HCT116 (cell line): ENCODE measurements at regions not wholly inside any gene's neighbourhood (a gene's known extent, or its start where the extent isn't known, plus 50 kb on each side); places are given as distances from the start of the nearest gene placed in this dataset.

Source experiments
- ATAC-seq: fragments of 200-7000 bp; cut with Tn5 transposase; 2 replicates; pipeline ENCODE4 v1.9.1; 2020; ENCODE audit warnings: mild to moderate bottlenecking, moderate library complexity
- BruUV-seq: library from RNA; stranded (reverse); fragments of 400-500 nt; replicated peaks from 2 replicates; lab custom pipeline; 2021; lab: Mats Ljungman, UMichigan
- CTCF ChIA-PET: fragments of 300-600 bp; sonication (Branson Sonifier 250); formaldehyde crosslinking; loops from one replicate; lab custom pipeline; 2021; ENCODE audit warnings: antibody characterized with exemption; lab: Charles Lee
- POLR2A ChIA-PET: fragments of 300-600, 350-600 bp; sonication (Branson Sonifier 250); formaldehyde crosslinking; loops from one replicate; lab custom pipeline; 2021; ENCODE audit warnings: antibody characterized with exemption; lab: Charles Lee
- RAD21 ChIA-PET, 2 experiments: fragments of 300-600 bp; sonication (Branson Sonifier 250); formaldehyde crosslinking; loops; one replicate each; lab custom pipeline; 2023; ENCODE audit warnings: low total read pairs in 2 of 2; ENCODE audit not compliant: uncharacterized antibody in 2 of 2, unreplicated experiment in 2 of 2, low non-redundant PET in 1 of 2; lab: Charles Lee
- DNase-seq: peaks from one replicate; pipeline ENCODE4 v3.0.0-alpha.2; 2010; ENCODE audit warnings: low read depth, low spot score
- H2AFZ ChIP-seq: fragments of 200-600 bp; shearing (Covaris generic), sonication (generic); 2 replicates; pipeline ENCODE4 v1.6.1; 2017; ENCODE audit warnings: low read depth, mixed run types, mixed read lengths, antibody characterized with exemption, low read length; ENCODE audit not compliant: poor library complexity, severe bottlenecking
- H3K27ac ChIP-seq: 2 replicates; pipeline ENCODE4 v1.5.1; 2012; ENCODE audit warnings: low read depth, low read length
- H3K27me3 ChIP-seq: fragments of 200-600 bp; sonication (generic); 2 replicates; pipeline ENCODE4 v1.6.1; 2016; ENCODE audit warnings: mixed run types, low read length, mixed read lengths; ENCODE audit not compliant: insufficient read depth
- H3K36me3 ChIP-seq, 2 experiments: fragments of 200-500 bp in 1 of 2; fragments of 200-600 bp in 1 of 2; sonication (Bioruptor generic) in 1 of 2; sonication (generic) in 1 of 2; 2 replicates each; pipeline versions ENCODE4 v1.5.1 to v1.6.1; 2014 to 2016; ENCODE audit warnings: low read length in 2 of 2, inconsistent platforms in 1 of 2, mixed read lengths in 1 of 2, mixed run types in 1 of 2; ENCODE audit not compliant: insufficient read depth in 2 of 2, control insufficient read depth in 1 of 2
- H3K4me1 ChIP-seq, 2 experiments: fragments of 200-600 bp in 1 of 2; sonication (generic) in 1 of 2; 2 replicates each; pipeline versions ENCODE4 v1.5.1 to v1.6.1; 2012 to 2017; ENCODE audit warnings: low read length in 2 of 2, inconsistent platforms in 1 of 2, mild to moderate bottlenecking in 1 of 2, mixed read lengths in 1 of 2, mixed run types in 1 of 2, moderate library complexity in 1 of 2; ENCODE audit not compliant: insufficient read depth in 2 of 2, control insufficient read depth in 1 of 2
- H3K4me2 ChIP-seq: fragments of 200-600 bp; sonication (generic); 2 replicates; pipeline ENCODE4 v1.6.1; 2017; ENCODE audit warnings: mixed run types, low read length, mixed read lengths
- H3K4me3 ChIP-seq, 2 experiments: fragments of 200-600 bp in 1 of 2; sonication (generic) in 1 of 2; replicated peaks in 1 of 2; 2 replicates each; pipeline ENCODE4 v1.5.1; 2011 to 2016; ENCODE audit warnings: low read length in 2 of 2, control low read depth in 1 of 2, low read depth in 1 of 2, mild to moderate bottlenecking in 1 of 2, mixed read lengths in 1 of 2, mixed run types in 1 of 2
- H3K79me2 ChIP-seq: fragments of 200-600 bp; sonication (generic); 2 replicates; pipeline ENCODE4 v1.6.1; 2017; ENCODE audit warnings: mild to moderate bottlenecking, mixed run types, low read length, moderate library complexity, mixed read lengths; ENCODE audit not compliant: insufficient read depth
- H3K9ac ChIP-seq: fragments of 200-600 bp; sonication (generic); 2 replicates; pipeline ENCODE4 v1.6.1; 2016; ENCODE audit warnings: low read length, mixed read lengths
- H3K9me2 ChIP-seq: fragments of 200-600 bp; sonication (generic), shearing (Covaris generic); 2 replicates; pipeline ENCODE4 v1.6.1; 2017; ENCODE audit warnings: mixed run types, mild to moderate bottlenecking, moderate library complexity; ENCODE audit not compliant: insufficient read depth
- H3K9me3 ChIP-seq, 2 experiments: fragments of 200-500 bp in 1 of 2; fragments of 200-600 bp in 1 of 2; sonication (Bioruptor generic) in 1 of 2; sonication (generic) in 1 of 2; 2 replicates each; pipeline ENCODE4 v1.6.1; 2014 to 2017; ENCODE audit warnings: low read length in 2 of 2, mixed read lengths in 2 of 2, inconsistent platforms in 1 of 2, low read depth in 1 of 2, mild to moderate bottlenecking in 1 of 2, mixed run types in 1 of 2, moderate library complexity in 1 of 2; ENCODE audit not compliant: control insufficient read depth in 1 of 2, insufficient read depth in 1 of 2
- H4K20me1 ChIP-seq: fragments of 200-600 bp; sonication (generic), shearing (Covaris generic); 2 replicates; pipeline ENCODE4 v1.6.1; 2017; ENCODE audit warnings: mixed run types, mild to moderate bottlenecking, moderate library complexity; ENCODE audit not compliant: insufficient read depth
- CBX3 ChIP-seq: IDR thresholded peaks from 2 replicates; pipeline ENCODE4 v1.6.1; 2012; ENCODE audit warnings: low read depth
- CEBPB ChIP-seq: IDR thresholded peaks from 2 replicates; pipeline ENCODE4 v1.6.1; 2012; ENCODE audit warnings: low read depth
- EGR1 ChIP-seq: IDR thresholded peaks from 2 replicates; pipeline ENCODE4 v1.6.1; 2012; ENCODE audit warnings: low read depth
- ELF1 ChIP-seq: IDR thresholded peaks from 2 replicates; pipeline ENCODE4 v1.6.1; 2012; ENCODE audit warnings: low read depth, borderline replicate concordance
- FOSL1 ChIP-seq: IDR thresholded peaks from 2 replicates; pipeline ENCODE4 v1.6.1; 2012; ENCODE audit warnings: low read depth
- POLR2A ChIP-seq: IDR thresholded peaks from 2 replicates; pipeline ENCODE4 v1.7.0; 2011; ENCODE audit warnings: borderline replicate concordance; ENCODE audit not compliant: insufficient read depth, insufficient read length; ENCODE audit errors: extremely low read depth
- RAD21 ChIP-seq: IDR thresholded peaks from 2 replicates; pipeline ENCODE4 v1.6.1; 2012; ENCODE audit warnings: low read depth, mild to moderate bottlenecking
- SP1 ChIP-seq: IDR thresholded peaks from 2 replicates; pipeline ENCODE4 v1.6.1; 2012; ENCODE audit warnings: low read depth
- SRF ChIP-seq: IDR thresholded peaks from 2 replicates; pipeline ENCODE4 v1.6.1; 2012; ENCODE audit warnings: low read depth
- TCF7L2 ChIP-seq: IDR thresholded peaks from 2 replicates; pipeline ENCODE4 v1.7.0; 2011; ENCODE audit warnings: borderline replicate concordance, inconsistent platforms; ENCODE audit not compliant: insufficient read depth, insufficient read length; ENCODE audit errors: extremely low read depth
- YY1 ChIP-seq: IDR thresholded peaks from 2 replicates; pipeline ENCODE4 v1.6.1; 2011; ENCODE audit warnings: low read length, low read depth, moderate library complexity, mild to moderate bottlenecking; ENCODE audit not compliant: insufficient replicate concordance; ENCODE audit errors: extremely low read depth
- ZFX ChIP-seq: fragments of 450-650 bp; IDR thresholded peaks from 2 replicates; pipeline ENCODE4 v1.6.1; 2017
- intact Hi-C: fragments of 100-400 bp; cut with micrococcal nuclease; formaldehyde crosslinking; loops from 2 replicates; pipeline ENCODE4 v1.10.0; 2022
- TF ChIP-seq, protein P1 (sequence below): IDR thresholded peaks from 2 replicates; pipeline ENCODE4 v1.6.1; 2011; ENCODE audit warnings: mild to moderate bottlenecking, low read length, moderate library complexity; ENCODE audit not compliant: insufficient replicate concordance; ENCODE audit errors: extremely low read depth

DNA sequence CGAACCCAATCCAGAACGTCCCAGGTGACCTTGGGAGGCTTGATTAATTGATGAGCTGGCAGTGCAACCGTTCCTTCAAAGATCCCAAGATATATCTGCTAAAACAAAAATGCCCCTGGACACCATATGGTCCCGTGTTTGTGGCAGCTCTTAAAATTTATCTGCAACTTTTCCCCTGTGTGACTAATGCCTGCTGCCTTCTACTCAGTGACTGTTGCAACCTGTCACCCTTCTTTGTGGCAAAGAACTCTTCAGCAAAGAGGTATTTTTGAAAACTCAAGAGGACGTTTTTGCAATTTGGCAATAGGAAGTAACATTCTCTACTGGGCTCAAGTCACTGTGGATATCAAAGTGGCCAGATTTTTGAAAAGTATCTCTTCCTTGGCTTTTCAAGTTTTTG is 75.8 kb upstream of the SOD3 start:
- TF ChIP-seq, protein P1, sequence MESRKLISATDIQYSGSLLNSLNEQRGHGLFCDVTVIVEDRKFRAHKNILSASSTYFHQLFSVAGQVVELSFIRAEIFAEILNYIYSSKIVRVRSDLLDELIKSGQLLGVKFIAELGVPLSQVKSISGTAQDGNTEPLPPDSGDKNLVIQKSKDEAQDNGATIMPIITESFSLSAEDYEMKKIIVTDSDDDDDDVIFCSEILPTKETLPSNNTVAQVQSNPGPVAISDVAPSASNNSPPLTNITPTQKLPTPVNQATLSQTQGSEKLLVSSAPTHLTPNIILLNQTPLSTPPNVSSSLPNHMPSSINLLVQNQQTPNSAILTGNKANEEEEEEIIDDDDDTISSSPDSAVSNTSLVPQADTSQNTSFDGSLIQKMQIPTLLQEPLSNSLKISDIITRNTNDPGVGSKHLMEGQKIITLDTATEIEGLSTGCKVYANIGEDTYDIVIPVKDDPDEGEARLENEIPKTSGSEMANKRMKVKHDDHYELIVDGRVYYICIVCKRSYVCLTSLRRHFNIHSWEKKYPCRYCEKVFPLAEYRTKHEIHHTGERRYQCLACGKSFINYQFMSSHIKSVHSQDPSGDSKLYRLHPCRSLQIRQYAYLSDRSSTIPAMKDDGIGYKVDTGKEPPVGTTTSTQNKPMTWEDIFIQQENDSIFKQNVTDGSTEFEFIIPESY = no peak
- TF ChIP-seq CBX3 (no peak), SRF (no peak), CEBPB (no peak), SP1 (no peak)
- ChIA-PET RAD21 (no interaction called here), CTCF (no interaction called here), POLR2A (no interaction called here)
- H3K9ac ChIP-seq = no peak overlapping the region
- no TSS peak for BruUV-seq
- intact Hi-C loops = no loop called here
- no peaks in the 10 kb centered on the region for H3K4me1 ChIP-seq
- H3K79me2 ChIP-seq = no peaks in the 10 kb centered on the region
- H3K4me3 ChIP-seq = no peak overlapping the region
- H3K9me2 ChIP-seq = no peaks in the 10 kb centered on the region
- H3K27ac ChIP-seq = no peak overlapping the region
- H3K27me3 ChIP-seq = no peaks in the 10 kb centered on the region
- H3K4me2 ChIP-seq = no peak overlapping the region
- H3K9me3 ChIP-seq = no peaks in the 10 kb centered on the region
- no peaks in the 10 kb centered on the region for H4K20me1 ChIP-seq
- no peak for ATAC-seq
- no peak overlapping the region for H2AFZ ChIP-seq
- no peaks in the 10 kb centered on the region for H3K36me3 ChIP-seq
- no peak for DNase-seq

DNA sequence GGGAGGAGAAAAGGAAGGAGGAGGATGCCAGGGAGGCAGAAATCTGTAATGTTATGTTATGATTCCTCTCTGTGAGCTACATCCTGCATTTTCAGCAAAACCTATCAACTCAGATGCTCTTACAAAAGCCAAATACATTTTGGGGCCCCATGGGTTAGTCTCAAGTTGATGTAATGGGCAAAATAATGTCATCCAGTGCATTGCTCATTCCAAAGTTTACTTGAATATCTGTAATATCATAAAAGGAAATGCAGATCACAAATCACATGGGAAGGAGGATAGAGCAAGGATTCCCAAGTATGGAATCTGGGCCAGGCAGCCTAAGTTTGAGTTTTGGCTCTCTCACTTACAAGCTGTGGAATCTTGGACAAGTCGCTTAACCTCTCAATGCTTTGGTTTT is 74.9 kb upstream of the SOD3 start:
- no peaks in the 10 kb centered on the region for H3K79me2 ChIP-seq
- TF ChIP-seq SRF (no peak), ZFX (no peak), YY1 (no peak), ELF1 (no peak), EGR1 (no peak), FOSL1 (no peak), TCF7L2 (no peak), POLR2A (no peak), RAD21 (no peak)
- TF ChIP-seq, protein P1 = no peak
- TF ChIP-seq, all 23 proteins: peak for 0
- no peak for ATAC-seq
- DNase-seq = no peak
- BruUV-seq = no TSS peak
- Histone ChIP-seq H3K4me1 (no peaks in the 10 kb centered on the region), H3K27me3 (no peaks in the 10 kb centered on the region), H3K9me3 (no peaks in the 10 kb centered on the region), H3K27ac (no peak overlapping the region), H2AFZ (no peak overlapping the region), H3K36me3 (no peaks in the 10 kb centered on the region), H3K4me2 (no peak overlapping the region), H3K4me3 (no peak overlapping the region), H3K9me2 (no peaks in the 10 kb centered on the region), H3K9ac (no peak overlapping the region), H4K20me1 (no peaks in the 10 kb centered on the region)
- ChIA-PET CTCF (no interaction called here), RAD21 (no interaction called here), POLR2A (no interaction called here)
- intact Hi-C loops = no loop called here
